ENCODE measurements at regions not wholly inside any gene's neighbourhood (a gene's known extent, or its start where the extent isn't known, plus 50 kb on each side); places are given as distances from the start of the nearest gene placed in this dataset.

GRCh38 chr3:148612278-148612677 is 85.4 kb upstream of the AGTR1 start:
- TF ChIP-seq CTCF (IDR thresholded peaks at IDR 0.05): no peak
- no peak overlapping the region for H3K27ac ChIP-seq
- no peaks in the 10 kb centered on the region for H3K4me1 ChIP-seq
- DNase-seq (ENCODE audit: low spot score in 2 of 2): no peak
- no peaks in the 10 kb centered on the region for H3K9me3 ChIP-seq
- intact Hi-C loops (cut with DNase I): no loop called here
- no peaks in the 10 kb centered on the region for H3K36me3 ChIP-seq
- H3K27me3 ChIP-seq: no peaks in the 10 kb centered on the region
- no peak overlapping the region for H3K4me3 ChIP-seq

GRCh38 chr3:148615382-148615781 is 82.3 kb upstream of the AGTR1 start:
- intact Hi-C loops (cut with DNase I): no loop called here
- DNase-seq (ENCODE audit: low spot score in 2 of 2): no peak
- no peaks in the 10 kb centered on the region for H3K36me3 ChIP-seq
- no peak overlapping the region for H3K4me3 ChIP-seq
- no peak for TF ChIP-seq CTCF (IDR thresholded peaks at IDR 0.05)
- H3K27ac ChIP-seq: no peak overlapping the region
- H3K9me3 ChIP-seq: no peaks in the 10 kb centered on the region
- no peaks in the 10 kb centered on the region for H3K27me3 ChIP-seq
- H3K4me1 ChIP-seq: no peaks in the 10 kb centered on the region

GRCh38 chr3:148625095-148625736 is 72.5 kb upstream of the AGTR1 start:
- no peaks in the 10 kb centered on the region for H3K9me3 ChIP-seq
- intact Hi-C loops (cut with DNase I): no loop called here
- no peak for DNase-seq (ENCODE audit: low spot score in 2 of 2)

GRCh38 chr3:148625991-148626390 is 71.7 kb upstream of the AGTR1 start:
- Histone ChIP-seq H3K4me3 (no peak overlapping the region), H3K27ac (no peak overlapping the region), H3K4me1 (no peaks in the 10 kb centered on the region), H3K9me3 (no peaks in the 10 kb centered on the region), H3K27me3 (no peaks in the 10 kb centered on the region), H3K36me3 (no peaks in the 10 kb centered on the region)
- TF ChIP-seq CTCF (IDR thresholded peaks at IDR 0.05): no peak
- intact Hi-C loops (cut with DNase I): no loop called here
- no peak for DNase-seq (ENCODE audit: low spot score in 2 of 2)

More at GRCh38 chr3:148625095-148625736, 72.5 kb upstream of the AGTR1 start:
- Histone ChIP-seq H3K36me3 (no peaks in the 10 kb centered on the region), H3K4me1 (no peaks in the 10 kb centered on the region), H3K27ac (no peak overlapping the region), H3K27me3 (no peaks in the 10 kb centered on the region), H3K4me3 (no peak overlapping the region)
- no peak for TF ChIP-seq CTCF (IDR thresholded peaks at IDR 0.05)

- Histone ChIP-seq H3K4me1 (no peaks in the 10 kb centered on the region), H3K27ac (no peak overlapping the region), H3K27me3 (no peaks in the 10 kb centered on the region), H3K36me3 (no peaks in the 10 kb centered on the region), H3K9me3 (no peaks in the 10 kb centered on the region), H3K4me3 (no peak overlapping the region)
- intact Hi-C loops (cut with DNase I): no loop called here
- TF ChIP-seq CTCF (IDR thresholded peaks at IDR 0.05): no peak
- no peak for DNase-seq (ENCODE audit: low spot score in 2 of 2)
Measured at GRCh38 chr3:148629006-148629405, 68.7 kb upstream of the AGTR1 start.

Data from ascending aorta (tissue), 2 donors.